ENCODE measurements at regions not wholly inside any gene's neighbourhood (a gene's known extent, or its start where the extent isn't known, plus 50 kb on each side); places are given as distances from the start of the nearest gene placed in this dataset.
A peak's percentile ranks its signal among the peaks of the same experiment; 100 is the strongest.

GRCh38 chr19:31054430-31054829, 294.8 kb downstream of the TSHZ3 start:
- TF ChIP-seq REST (IDR thresholded peaks at IDR 0.05; ENCODE audit: insufficient replicate concordance, low read depth) (no peak), CTCF (IDR thresholded peaks at IDR 0.05; ENCODE audit: insufficient read depth, low read length) (peak; percentile 22), POLR2AphosphoS5 (IDR thresholded peaks at IDR 0.05; ENCODE audit: low read depth) (no peak)
